CD4-positive, CD25-positive, alpha-beta regulatory T cell (primary cell): ENCODE measurements at regions not wholly inside any gene's neighbourhood (a gene's known extent, or its start where the extent isn't known, plus 50 kb on each side); places are given as distances from the start of the nearest gene placed in this dataset.

Experiments used
- ATAC-seq, 2 donors: fragments of 150-1000 bp; cut with Tn5 transposase; one replicate each; pipeline ENCODE4 v1.10.0; 2021; ENCODE audit warnings: low read depth in 2 of 2, moderate number of reproducible peaks in 2 of 2, moderate library complexity in 1 of 2
- DNase-seq, 3 donors: peaks; one replicate each; pipeline versions ENCODE4 v3.0.0 to v3.0.0-alpha.2; 2012 to 2022; ENCODE audit warnings: mixed read lengths in 1 of 3
- H3K27ac ChIP-seq: one replicate; pipeline ENCODE4 v1.7.0; 2013; ENCODE audit warnings: mild to moderate bottlenecking, low read length; ENCODE audit not compliant: insufficient read depth, poor library complexity, severe bottlenecking
- H3K27me3 ChIP-seq: one replicate; pipeline ENCODE4 v1.7.0; 2013; ENCODE audit warnings: low read length; ENCODE audit not compliant: control insufficient read depth, insufficient read depth
- H3K36me3 ChIP-seq: one replicate; pipeline ENCODE4 v1.7.0; 2013; ENCODE audit warnings: mild to moderate bottlenecking, low read length, moderate library complexity; ENCODE audit not compliant: control insufficient read depth, insufficient read depth
- H3K4me1 ChIP-seq: 2 replicates; pipeline ENCODE4 v1.7.0; 2013; ENCODE audit warnings: mild to moderate bottlenecking, low read length; ENCODE audit not compliant: insufficient read depth, control insufficient read depth, poor library complexity, severe bottlenecking
- H3K4me3 ChIP-seq: one replicate; pipeline ENCODE4 v1.7.0; 2013; ENCODE audit warnings: low read depth, mild to moderate bottlenecking, low read length, moderate library complexity
- H3K9me3 ChIP-seq, 2 experiments: 1 replicate in 1 of 2; 2 replicates in 1 of 2; pipeline ENCODE4 v1.7.0; 2013; ENCODE audit warnings: low read length in 2 of 2, mild to moderate bottlenecking in 1 of 2, moderate library complexity in 1 of 2; ENCODE audit not compliant: control insufficient read depth in 2 of 2
- H3K27ac Mint-ChIP-seq, 3 donors: one replicate each; pipeline ENCODE4 v1.8.0; 2020 to 2022; ENCODE audit warnings: mild to moderate bottlenecking in 3 of 3, mixed read lengths in 3 of 3, moderate library complexity in 2 of 3
- H3K27me3 Mint-ChIP-seq: one replicate; pipeline ENCODE4 v1.8.0; 2022; ENCODE audit warnings: mild to moderate bottlenecking, mixed read lengths
- H3K36me3 Mint-ChIP-seq: one replicate; pipeline ENCODE4 v1.8.0; 2020; ENCODE audit warnings: mixed read lengths
- H3K4me1 Mint-ChIP-seq, 4 donors: one replicate each; pipeline ENCODE4 v1.8.0; 2020 to 2022; ENCODE audit warnings: mixed read lengths in 4 of 4, mild to moderate bottlenecking in 1 of 4
- H3K4me3 Mint-ChIP-seq, 4 donors: one replicate each; pipeline ENCODE4 v1.8.0; 2020 to 2022; ENCODE audit warnings: mild to moderate bottlenecking in 4 of 4, mixed read lengths in 4 of 4, moderate library complexity in 3 of 4
- H3K9me3 Mint-ChIP-seq, 7 donors: one replicate each; pipeline ENCODE4 v1.8.0; 2020 to 2022; ENCODE audit warnings: mixed read lengths in 7 of 7, mild to moderate bottlenecking in 3 of 7, moderate library complexity in 2 of 7

- no peak for DNase-seq
Observed at GRCh38 chr15:95018888-95019545, 787.7 kb downstream of the MCTP2 start.

GRCh38 chr15:95019907-95020306 lies 788.5 kb downstream of the MCTP2 start:
- Histone ChIP-seq H3K36me3 (no peaks in the 10 kb centered on the region), H3K27me3 (no peaks in the 10 kb centered on the region), H3K4me1 (no peaks in the 10 kb centered on the region), H3K9me3 (no peaks in the 10 kb centered on the region), H3K27ac (no peak overlapping the region), H3K4me3 (no peak overlapping the region)
- no peak overlapping the region for H3K27ac Mint-ChIP-seq
- no peak overlapping the region for H3K4me3 Mint-ChIP-seq
- no peaks in the 10 kb centered on the region for H3K36me3 Mint-ChIP-seq
- H3K4me1 Mint-ChIP-seq, result no peaks in the 10 kb centered on the region
- DNase-seq (no peak), ATAC-seq (no peak)
- H3K27me3 Mint-ChIP-seq, result no peaks in the 10 kb centered on the region
- H3K9me3 Mint-ChIP-seq, result peaks cover 0 to 8% (median 3%) of the 10 kb centered on the region in 7 donors

More at GRCh38 chr15:95018888-95019545, 787.7 kb downstream of the MCTP2 start:
- no peak overlapping the region for H3K4me3 Mint-ChIP-seq
- H3K4me1 Mint-ChIP-seq, result no peaks in the 10 kb centered on the region
- peaks cover 0 to 11% (median 5%) of the 10 kb centered on the region in 7 donors for H3K9me3 Mint-ChIP-seq
- no peak for ATAC-seq
- H3K36me3 Mint-ChIP-seq, result no peaks in the 10 kb centered on the region
- Histone ChIP-seq H3K9me3 (no peaks in the 10 kb centered on the region), H3K4me3 (no peak overlapping the region), H3K27ac (no peak overlapping the region), H3K36me3 (no peaks in the 10 kb centered on the region), H3K4me1 (no peaks in the 10 kb centered on the region), H3K27me3 (no peaks in the 10 kb centered on the region)
- no peaks in the 10 kb centered on the region for H3K27me3 Mint-ChIP-seq
- H3K27ac Mint-ChIP-seq, result no peak overlapping the region

- H3K9me3 ChIP-seq, result no peaks in the 10 kb centered on the region
- H3K27ac ChIP-seq, result no peak overlapping the region
- H3K9me3 Mint-ChIP-seq, result peaks cover 0 to 11% (median 4%) of the 10 kb centered on the region in 7 donors
- no peak overlapping the region for H3K4me3 ChIP-seq
- no peaks in the 10 kb centered on the region for H3K36me3 Mint-ChIP-seq
- H3K27me3 Mint-ChIP-seq, result no peaks in the 10 kb centered on the region
- DNase-seq (no peak), ATAC-seq (no peak)
- H3K4me3 Mint-ChIP-seq, result no peak overlapping the region
- H3K27me3 ChIP-seq, result no peaks in the 10 kb centered on the region
- H3K27ac Mint-ChIP-seq, result no peak overlapping the region
- H3K4me1 Mint-ChIP-seq, result no peaks in the 10 kb centered on the region
- H3K36me3 ChIP-seq, result no peaks in the 10 kb centered on the region
- no peaks in the 10 kb centered on the region for H3K4me1 ChIP-seq
Observed at GRCh38 chr15:95021816-95022215, 790.5 kb downstream of the MCTP2 start.

GRCh38 chr15:95024351-95024750 lies 793.0 kb downstream of the MCTP2 start:
- no peak overlapping the region for H3K27ac Mint-ChIP-seq
- Histone ChIP-seq H3K4me3 (no peak overlapping the region), H3K27me3 (no peaks in the 10 kb centered on the region), H3K27ac (no peak overlapping the region), H3K36me3 (no peaks in the 10 kb centered on the region), H3K4me1 (no peaks in the 10 kb centered on the region), H3K9me3 (no peaks in the 10 kb centered on the region)
- peaks cover 0 to 11% (median 4%) of the 10 kb centered on the region in 7 donors for H3K9me3 Mint-ChIP-seq
- peak in 1 of 3 donors; percentile 0 for DNase-seq
- H3K4me3 Mint-ChIP-seq, result no peak overlapping the region
- no peaks in the 10 kb centered on the region for H3K27me3 Mint-ChIP-seq
- H3K36me3 Mint-ChIP-seq, result no peaks in the 10 kb centered on the region
- H3K4me1 Mint-ChIP-seq, result no peaks in the 10 kb centered on the region
- no peak for ATAC-seq

- Mint-ChIP-seq H3K4me1 (no peaks in the 10 kb centered on the region), H3K9me3 (peaks cover 0 to 10% (median 4%) of the 10 kb centered on the region in 7 donors), H3K27ac (no peak overlapping the region), H3K4me3 (no peak overlapping the region), H3K27me3 (no peaks in the 10 kb centered on the region), H3K36me3 (no peaks in the 10 kb centered on the region)
- H3K27me3 ChIP-seq, result no peaks in the 10 kb centered on the region
- no peaks in the 10 kb centered on the region for H3K36me3 ChIP-seq
- no peak overlapping the region for H3K27ac ChIP-seq
- peak in 1 of 3 donors; percentile 3 for DNase-seq
- no peak overlapping the region for H3K4me3 ChIP-seq
- ATAC-seq, result no peak
- peaks cover 0 to 3% of the 10 kb centered on the region in 2 experiments for H3K9me3 ChIP-seq
- no peaks in the 10 kb centered on the region for H3K4me1 ChIP-seq
Observed at GRCh38 chr15:95025924-95026728, 794.8 kb downstream of the MCTP2 start.

- peaks cover 0 to 3% of the 10 kb centered on the region in 2 experiments for H3K9me3 ChIP-seq
- no peaks in the 10 kb centered on the region for H3K36me3 ChIP-seq
- no peak overlapping the region for H3K27ac Mint-ChIP-seq
- H3K36me3 Mint-ChIP-seq, result no peaks in the 10 kb centered on the region
- ATAC-seq, result no peak
- H3K27me3 ChIP-seq, result no peaks in the 10 kb centered on the region
- H3K4me1 ChIP-seq, result no peaks in the 10 kb centered on the region
- no peak overlapping the region for H3K4me3 ChIP-seq
- H3K9me3 Mint-ChIP-seq, result peaks cover under 1 to 9% (median 4%) of the 10 kb centered on the region in 7 donors
- no peak for DNase-seq
- no peak overlapping the region for H3K27ac ChIP-seq
- no peaks in the 10 kb centered on the region for H3K4me1 Mint-ChIP-seq
- H3K4me3 Mint-ChIP-seq, result no peak overlapping the region
- no peaks in the 10 kb centered on the region for H3K27me3 Mint-ChIP-seq
Observed at GRCh38 chr15:95027981-95028380, 796.6 kb downstream of the MCTP2 start.

- DNase-seq (no peak), ATAC-seq (no peak)
- no peaks in the 10 kb centered on the region for H3K4me1 ChIP-seq
- Mint-ChIP-seq H3K36me3 (no peaks in the 10 kb centered on the region), H3K9me3 (peaks cover 0 to 6% (median 3%) of the 10 kb centered on the region in 7 donors), H3K27ac (no peak overlapping the region), H3K4me3 (no peak overlapping the region), H3K27me3 (no peaks in the 10 kb centered on the region), H3K4me1 (no peaks in the 10 kb centered on the region)
- no peak overlapping the region for H3K27ac ChIP-seq
- H3K4me3 ChIP-seq, result no peak overlapping the region
- no peaks in the 10 kb centered on the region for H3K27me3 ChIP-seq
- no peaks in the 10 kb centered on the region for H3K36me3 ChIP-seq
- H3K9me3 ChIP-seq, result peaks cover 0 to 3% of the 10 kb centered on the region in 2 experiments
Observed at GRCh38 chr15:95032156-95032555, 800.8 kb downstream of the MCTP2 start.
